Activated B cell treated with CpG ODN at 0.5 μM for 24 hours (primary cell): ENCODE measurements at regions not wholly inside any gene's neighbourhood (a gene's known extent, or its start where the extent isn't known, plus 50 kb on each side); places are given as distances from the start of the nearest gene placed in this dataset.

Experiments
- ATAC-seq: fragments of 200-7000 bp; cut with Tn5 transposase; one replicate; pipeline ENCODE4 v1.10.0; 2021; ENCODE audit warnings: low read depth, mild to moderate bottlenecking, moderate library complexity
- CTCF ChIA-PET: fragments of 350-600 bp; sonication (Branson Sonifier 250); formaldehyde crosslinking; loops from one replicate; lab custom pipeline; 2021; ENCODE audit warnings: antibody characterized with exemption; lab: Charles Lee
- POLR2A ChIA-PET: fragments of 350-600 bp; sonication (Branson Sonifier 250); formaldehyde crosslinking; loops from one replicate; lab custom pipeline; 2021; ENCODE audit warnings: antibody characterized with exemption; lab: Charles Lee
- DNase-seq: peaks from one replicate; pipeline ENCODE4 v3.0.0; 2022
- H3K27ac Mint-ChIP-seq: one replicate; pipeline ENCODE4 v1.8.0; 2020; ENCODE audit warnings: mixed read lengths
- H3K27me3 Mint-ChIP-seq: one replicate; pipeline ENCODE4 v1.8.0; 2021; ENCODE audit warnings: mixed read lengths
- H3K36me3 Mint-ChIP-seq: one replicate; pipeline ENCODE4 v1.8.0; 2021; ENCODE audit warnings: low read depth, mixed read lengths
- H3K4me1 Mint-ChIP-seq: one replicate; pipeline ENCODE4 v1.8.0; 2021; ENCODE audit warnings: mixed read lengths
- H3K4me3 Mint-ChIP-seq: one replicate; pipeline ENCODE4 v1.8.0; 2020; ENCODE audit warnings: mild to moderate bottlenecking, mixed read lengths
- H3K9me3 Mint-ChIP-seq: one replicate; pipeline ENCODE4 v1.8.0; 2020; ENCODE audit warnings: mixed read lengths
- intact Hi-C: fragments of 100-400 bp; cut with micrococcal nuclease; formaldehyde crosslinking; loops from one replicate; pipeline ENCODE4 v1.15.1; 2024
- TF ChIP-seq, protein P1 (sequence below): fragments of 200-600 bp; IDR thresholded peaks from one replicate; pipeline ENCODE4 v1.8.0; 2022; ENCODE audit warnings: antibody characterized with exemption, mild to moderate bottlenecking

- Mint-ChIP-seq H3K36me3 (no peaks in the 10 kb centered on the region), H3K27me3 (peaks cover 13% of the 10 kb centered on the region), H3K9me3 (no peaks in the 10 kb centered on the region), H3K27ac (no peak overlapping the region), H3K4me3 (no peak overlapping the region), H3K4me1 (no peaks in the 10 kb centered on the region)
- DNase-seq (no peak), ATAC-seq (no peak)
- TF ChIP-seq, protein P1, sequence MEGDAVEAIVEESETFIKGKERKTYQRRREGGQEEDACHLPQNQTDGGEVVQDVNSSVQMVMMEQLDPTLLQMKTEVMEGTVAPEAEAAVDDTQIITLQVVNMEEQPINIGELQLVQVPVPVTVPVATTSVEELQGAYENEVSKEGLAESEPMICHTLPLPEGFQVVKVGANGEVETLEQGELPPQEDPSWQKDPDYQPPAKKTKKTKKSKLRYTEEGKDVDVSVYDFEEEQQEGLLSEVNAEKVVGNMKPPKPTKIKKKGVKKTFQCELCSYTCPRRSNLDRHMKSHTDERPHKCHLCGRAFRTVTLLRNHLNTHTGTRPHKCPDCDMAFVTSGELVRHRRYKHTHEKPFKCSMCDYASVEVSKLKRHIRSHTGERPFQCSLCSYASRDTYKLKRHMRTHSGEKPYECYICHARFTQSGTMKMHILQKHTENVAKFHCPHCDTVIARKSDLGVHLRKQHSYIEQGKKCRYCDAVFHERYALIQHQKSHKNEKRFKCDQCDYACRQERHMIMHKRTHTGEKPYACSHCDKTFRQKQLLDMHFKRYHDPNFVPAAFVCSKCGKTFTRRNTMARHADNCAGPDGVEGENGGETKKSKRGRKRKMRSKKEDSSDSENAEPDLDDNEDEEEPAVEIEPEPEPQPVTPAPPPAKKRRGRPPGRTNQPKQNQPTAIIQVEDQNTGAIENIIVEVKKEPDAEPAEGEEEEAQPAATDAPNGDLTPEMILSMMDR: no peak
- POLR2A ChIA-PET: no interaction called here
- CTCF ChIA-PET: no interaction called here
- intact Hi-C loops: no loop called here
Observed at GRCh38 chr2:109702250-109702985, 88.3 kb downstream of the SOWAHC start.

- TF ChIP-seq, protein P1: no peak
- ChIA-PET POLR2A (no interaction called here), CTCF (no interaction called here)
- no peak overlapping the region for H3K27ac Mint-ChIP-seq
- H3K9me3 Mint-ChIP-seq: no peaks in the 10 kb centered on the region
- DNase-seq: no peak
- no peak overlapping the region for H3K4me3 Mint-ChIP-seq
- ATAC-seq: no peak
- peaks cover 13% of the 10 kb centered on the region for H3K27me3 Mint-ChIP-seq
- H3K4me1 Mint-ChIP-seq: no peaks in the 10 kb centered on the region
- intact Hi-C loops: no loop called here
- no peaks in the 10 kb centered on the region for H3K36me3 Mint-ChIP-seq
Observed at GRCh38 chr2:109703077-109703476, 88.9 kb downstream of the SOWAHC start.

GRCh38 chr2:109703798-109704197 lies 89.6 kb downstream of the SOWAHC start:
- H3K36me3 Mint-ChIP-seq: no peaks in the 10 kb centered on the region
- DNase-seq (no peak), ATAC-seq (no peak)
- TF ChIP-seq, protein P1: no peak
- H3K9me3 Mint-ChIP-seq: no peaks in the 10 kb centered on the region
- no peaks in the 10 kb centered on the region for H3K4me1 Mint-ChIP-seq
- intact Hi-C loops: no loop called here
- peaks cover 13% of the 10 kb centered on the region for H3K27me3 Mint-ChIP-seq
- H3K27ac Mint-ChIP-seq: no peak overlapping the region
- ChIA-PET CTCF (no interaction called here), POLR2A (no interaction called here)
- no peak overlapping the region for H3K4me3 Mint-ChIP-seq

DNA sequence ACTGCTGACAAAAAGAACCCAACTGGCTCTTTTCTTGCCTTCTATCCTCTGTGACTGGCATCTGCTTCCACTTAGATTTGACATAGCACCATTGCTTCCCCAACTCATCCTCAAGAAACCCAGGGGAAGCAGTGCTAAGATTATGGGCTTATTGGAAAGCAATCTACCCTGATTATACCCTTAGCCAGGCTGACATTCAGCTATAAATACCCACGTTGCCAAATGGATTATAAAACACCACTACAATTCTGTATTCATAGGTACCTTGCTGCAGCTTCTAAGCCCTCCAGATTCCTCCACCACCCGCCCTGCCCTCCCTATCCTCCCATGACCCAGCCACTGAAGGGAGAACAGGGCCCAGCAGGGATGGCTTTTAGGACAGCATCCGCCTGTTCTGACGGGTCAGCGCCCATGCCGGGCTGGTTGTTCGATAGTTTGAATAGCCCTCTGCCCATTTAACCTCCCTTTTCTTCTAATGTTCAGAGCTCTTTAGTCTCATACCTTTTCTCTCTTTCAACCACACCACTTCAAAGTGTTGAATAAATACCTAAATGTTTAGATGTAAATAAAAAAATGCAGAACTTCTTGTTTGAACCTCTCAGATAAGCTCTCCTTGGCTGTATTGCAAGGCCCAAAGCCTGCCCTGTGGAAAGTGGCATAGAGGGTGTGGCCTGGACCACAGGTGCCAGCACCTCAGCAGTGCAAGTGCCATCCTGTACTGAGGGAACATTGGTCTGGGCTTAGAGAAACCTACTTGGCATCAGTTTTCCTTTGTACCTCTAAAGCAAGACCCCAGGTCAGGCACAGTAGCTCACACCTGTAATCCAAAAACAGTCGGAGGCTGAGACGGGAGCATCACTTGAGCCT lies 86.6 kb upstream of the RGPD5 start:
- ChIA-PET POLR2A (no interaction called here), CTCF (no interaction called here)
- H3K4me3 Mint-ChIP-seq: no peak overlapping the region
- H3K27me3 Mint-ChIP-seq: no peaks in the 10 kb centered on the region
- TF ChIP-seq, protein P1: no peak
- ATAC-seq (no peak), DNase-seq (no peak)
- intact Hi-C loops: no loop called here
- H3K4me1 Mint-ChIP-seq: no peaks in the 10 kb centered on the region
- no peak overlapping the region for H3K27ac Mint-ChIP-seq
- no peaks in the 10 kb centered on the region for H3K9me3 Mint-ChIP-seq
- H3K36me3 Mint-ChIP-seq: no peaks in the 10 kb centered on the region

DNA sequence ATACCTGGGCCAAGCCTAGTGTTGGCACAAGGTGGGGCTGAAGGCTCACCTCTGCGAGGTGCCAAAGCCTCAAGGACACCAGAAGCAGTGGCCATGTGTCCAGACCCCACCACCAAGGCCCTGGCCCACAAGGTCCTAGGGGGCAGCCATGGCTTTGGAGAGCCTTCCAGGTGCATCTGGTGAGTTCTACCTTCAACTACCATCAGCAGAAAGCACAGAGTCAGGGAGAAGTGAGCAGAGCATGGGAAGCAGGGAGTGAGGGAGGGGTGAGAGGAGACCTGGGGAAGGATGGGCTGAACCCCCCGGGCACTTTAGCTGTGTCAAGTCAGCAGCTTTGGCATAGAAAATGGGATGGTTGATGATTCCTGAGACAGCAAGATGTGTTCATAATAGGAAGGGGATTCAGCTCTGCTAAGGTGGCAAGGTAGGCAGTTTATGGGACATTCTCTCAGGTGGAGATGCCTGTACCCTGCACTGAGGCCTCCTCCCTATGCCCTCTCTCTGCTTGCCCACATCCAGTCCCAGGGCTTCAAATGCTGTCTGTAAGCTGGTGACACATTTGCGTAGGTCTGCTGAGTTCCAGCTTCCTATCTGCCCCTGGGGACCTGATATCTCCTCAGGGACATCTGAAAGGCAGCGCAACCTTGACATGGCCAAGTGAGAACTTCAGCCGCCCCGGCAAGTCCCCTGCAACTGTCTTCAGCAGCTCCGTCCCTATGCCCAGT lies 83.4 kb upstream of the RGPD5 start:
- Mint-ChIP-seq H3K4me3 (no peak overlapping the region), H3K9me3 (no peaks in the 10 kb centered on the region), H3K36me3 (no peaks in the 10 kb centered on the region), H3K27ac (no peak overlapping the region), H3K4me1 (no peaks in the 10 kb centered on the region), H3K27me3 (no peaks in the 10 kb centered on the region)
- ATAC-seq (no peak), DNase-seq (no peak)
- ChIA-PET POLR2A (no interaction called here), CTCF (no interaction called here)
- TF ChIP-seq, protein P1: no peak
- intact Hi-C loops: no loop called here
